SK-N-SH (cell line): ENCODE measurements at regions not wholly inside any gene's neighbourhood (a gene's known extent, or its start where the extent isn't known, plus 50 kb on each side); places are given as distances from the start of the nearest gene placed in this dataset.

ENCODE experiments used
- CTCF ChIA-PET: fragments of 300-600, 350-600 bp; formaldehyde crosslinking; extraction: SDS; loops from one replicate; lab custom pipeline; 2021; lab: Yijun Ruan, JAX
- POLR2A ChIA-PET: fragments of 350-600 bp; sonication (Branson Sonifier 250); formaldehyde crosslinking; extraction: SDS; loops from one replicate; lab custom pipeline; 2020; ENCODE audit warnings: antibody characterized with exemption, inconsistent platforms; lab: Yijun Ruan, JAX
- DNase-seq: peaks from one replicate; pipeline ENCODE4 v3.0.0; 2012
- H2AFZ ChIP-seq: fragments of 200-600 bp; sonication (generic); 2 replicates; pipeline ENCODE4 v1.8.1; 2016; ENCODE audit warnings: antibody characterized with exemption, mild to moderate bottlenecking, low read depth
- H3F3A ChIP-seq: fragments of 200-600 bp; sonication (generic); replicated peaks from 2 replicates; pipeline ENCODE3; 2016; ENCODE audit warnings: antibody characterized with exemption, mild to moderate bottlenecking; ENCODE audit not compliant: insufficient read depth
- H3K27ac ChIP-seq, 2 experiments: fragments of 200-500 bp in 1 of 2; fragments of 200-600 bp in 1 of 2; sonication (Bioruptor generic) in 1 of 2; sonication (generic), shearing (Covaris generic) in 1 of 2; 2 replicates each; pipeline versions ENCODE4 v1.5.1 to v1.6.1; 2014 to 2016; ENCODE audit warnings: low read depth in 2 of 2, inconsistent platforms in 1 of 2, low read length in 1 of 2, mild to moderate bottlenecking in 1 of 2, mixed read lengths in 1 of 2
- H3K27me3 ChIP-seq: fragments of 200-600 bp; sonication (generic), shearing (Covaris generic); 2 replicates; pipeline ENCODE4 v1.6.1; 2016; ENCODE audit warnings: mixed run types; ENCODE audit not compliant: insufficient read depth
- H3K36me3 ChIP-seq, 2 experiments: fragments of 200-500 bp in 1 of 2; fragments of 200-600 bp in 1 of 2; sonication (Bioruptor generic) in 1 of 2; sonication (generic) in 1 of 2; replicated peaks in 1 of 2; 2 replicates each; pipeline versions ENCODE3 to v1.5.1; 2014 to 2016; ENCODE audit warnings: low read length in 1 of 2, mild to moderate bottlenecking in 1 of 2; ENCODE audit not compliant: insufficient read depth in 2 of 2, control insufficient read depth in 1 of 2
- H3K4me1 ChIP-seq, 2 experiments: fragments of 200-500 bp in 1 of 2; fragments of 200-600 bp in 1 of 2; sonication (Bioruptor generic) in 1 of 2; sonication (generic), shearing (Covaris generic) in 1 of 2; 2 replicates each; pipeline versions ENCODE4 v1.5.1 to v1.6.1; 2014 to 2016; ENCODE audit warnings: low read depth in 1 of 2, low read length in 1 of 2, mixed run types in 1 of 2; ENCODE audit not compliant: insufficient read depth in 2 of 2, control insufficient read depth in 1 of 2
- H3K4me2 ChIP-seq: fragments of 200-600 bp; sonication (generic), shearing (Covaris generic); 2 replicates; pipeline ENCODE4 v1.6.1; 2017; ENCODE audit warnings: mixed run types
- H3K4me3 ChIP-seq, 2 experiments: fragments of 200-500 bp in 1 of 2; fragments of 200-600 bp in 1 of 2; sonication (Bioruptor generic) in 1 of 2; sonication (generic), shearing (Covaris generic) in 1 of 2; 2 replicates each; pipeline versions ENCODE4 v1.5.1 to v1.8.1; 2014 to 2016; ENCODE audit warnings: low read depth in 2 of 2, inconsistent platforms in 1 of 2, low read length in 1 of 2, mild to moderate bottlenecking in 1 of 2, mixed read lengths in 1 of 2, moderate library complexity in 1 of 2
- H3K79me2 ChIP-seq: fragments of 200-600 bp; sonication (generic); 2 replicates; pipeline ENCODE4 v1.8.1; 2017; ENCODE audit warnings: mild to moderate bottlenecking; ENCODE audit not compliant: insufficient read depth
- H3K9ac ChIP-seq: fragments of 200-600 bp; sonication (generic); 2 replicates; pipeline ENCODE4 v1.6.1; 2017; ENCODE audit warnings: mixed run types
- H3K9me2 ChIP-seq: fragments of 200-600 bp; sonication (generic); 2 replicates; pipeline ENCODE4 v1.6.1; 2017; ENCODE audit warnings: mixed run types
- H3K9me3 ChIP-seq: fragments of 200-600 bp; sonication (generic); 2 replicates; pipeline ENCODE4 v1.6.1; 2017; ENCODE audit warnings: mixed run types, mild to moderate bottlenecking, moderate library complexity
- H4K20me1 ChIP-seq: fragments of 200-600 bp; sonication (generic); 2 replicates; pipeline ENCODE4 v1.6.1; 2017; ENCODE audit warnings: mild to moderate bottlenecking, mixed run types; ENCODE audit not compliant: insufficient read depth
- CHD2 ChIP-seq: fragments of 150-350 bp; IDR thresholded peaks from 2 replicates; pipeline ENCODE4 v1.6.1; 2018; ENCODE audit warnings: low read length; ENCODE audit not compliant: partially characterized antibody
- EZH2phosphoT487 ChIP-seq: fragments of 200-600 bp; sonication (generic); IDR thresholded peaks from 2 replicates; pipeline ENCODE4 v1.6.1; 2017; ENCODE audit warnings: low read depth, mixed run types, mild to moderate bottlenecking, antibody characterized with exemption, moderate library complexity, borderline replicate concordance
- JUND ChIP-seq: IDR thresholded peaks from 2 replicates; pipeline ENCODE4 v1.4.0; 2012
- RAD21 ChIP-seq: IDR thresholded peaks from 2 replicates; pipeline ENCODE4 v1.6.1; 2012; ENCODE audit warnings: mild to moderate bottlenecking, low read length
- RFX5 ChIP-seq: IDR thresholded peaks from 2 replicates; pipeline ENCODE4 v1.6.1; 2012; ENCODE audit warnings: mild to moderate bottlenecking, improper control_type of control experiment, low read length
- SIN3A ChIP-seq: IDR thresholded peaks from 2 replicates; pipeline ENCODE4 v1.6.1; 2012; ENCODE audit warnings: low read depth, mild to moderate bottlenecking, low read length, moderate library complexity, borderline replicate concordance
- TAF1 ChIP-seq: IDR thresholded peaks from 2 replicates; pipeline ENCODE4 v1.6.1; 2012; ENCODE audit warnings: low read depth, mild to moderate bottlenecking, low read length, moderate library complexity, borderline replicate concordance
- WGBS: methylation state at CpG from one replicate; pipeline ENCODE4 v1.1.6; 2017; ENCODE audit warnings: low lambda C conversion rate; 5-methylcytosine and 5-hydroxymethylcytosine counted together
- TF ChIP-seq, protein P1 (sequence below): IDR thresholded peaks from 2 replicates; pipeline ENCODE4 v1.4.0; 2012; ENCODE audit warnings: low read depth, borderline replicate concordance
- TF ChIP-seq, protein P2 (sequence below): fragments of 150-350 bp; IDR thresholded peaks from 2 replicates; pipeline ENCODE4 v1.6.1; 2017; ENCODE audit warnings: antibody characterized with exemption, low read length, low read depth, borderline replicate concordance
- TF ChIP-seq, protein P3 (sequence below): fragments of 200-600 bp; sonication (generic); IDR thresholded peaks from 2 replicates; pipeline ENCODE4 v1.6.1; 2017; ENCODE audit warnings: antibody characterized with exemption, mild to moderate bottlenecking, moderate library complexity

- Histone ChIP-seq H3K9me3 (no peaks in the 10 kb centered on the region), H3K27ac (no peak overlapping the region), H3K79me2 (no peaks in the 10 kb centered on the region), H3K4me2 (no peak overlapping the region), H4K20me1 (no peaks in the 10 kb centered on the region), H3K9me2 (no peaks in the 10 kb centered on the region), H3K9ac (no peak overlapping the region), H3K36me3 (no peaks in the 10 kb centered on the region), H2AFZ (no peak overlapping the region), H3K4me1 (no peaks in the 10 kb centered on the region), H3K27me3 (no peaks in the 10 kb centered on the region), H3F3A (no peaks in the 10 kb centered on the region), H3K4me3 (no peak overlapping the region)
- ChIA-PET CTCF (no interaction called here), POLR2A (no interaction called here)
- no peak for TF ChIP-seq TAF1
- TF ChIP-seq, protein P1, sequence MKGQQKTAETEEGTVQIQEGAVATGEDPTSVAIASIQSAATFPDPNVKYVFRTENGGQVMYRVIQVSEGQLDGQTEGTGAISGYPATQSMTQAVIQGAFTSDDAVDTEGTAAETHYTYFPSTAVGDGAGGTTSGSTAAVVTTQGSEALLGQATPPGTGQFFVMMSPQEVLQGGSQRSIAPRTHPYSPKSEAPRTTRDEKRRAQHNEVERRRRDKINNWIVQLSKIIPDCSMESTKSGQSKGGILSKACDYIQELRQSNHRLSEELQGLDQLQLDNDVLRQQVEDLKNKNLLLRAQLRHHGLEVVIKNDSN: no peak
- TF ChIP-seq CHD2: no peak
- no peak for TF ChIP-seq EZH2phosphoT487
- no peak for TF ChIP-seq RFX5
- no peak for TF ChIP-seq RAD21
- TF ChIP-seq SIN3A: no peak
- TF ChIP-seq, protein P2, sequence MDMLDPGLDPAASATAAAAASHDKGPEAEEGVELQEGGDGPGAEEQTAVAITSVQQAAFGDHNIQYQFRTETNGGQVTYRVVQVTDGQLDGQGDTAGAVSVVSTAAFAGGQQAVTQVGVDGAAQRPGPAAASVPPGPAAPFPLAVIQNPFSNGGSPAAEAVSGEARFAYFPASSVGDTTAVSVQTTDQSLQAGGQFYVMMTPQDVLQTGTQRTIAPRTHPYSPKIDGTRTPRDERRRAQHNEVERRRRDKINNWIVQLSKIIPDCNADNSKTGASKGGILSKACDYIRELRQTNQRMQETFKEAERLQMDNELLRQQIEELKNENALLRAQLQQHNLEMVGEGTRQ: no peak
- WGBS: 41% methylated on average over 2 of the region's 2 CpGs
- no peak for DNase-seq
Observed at GRCh38 chr12:23217667-23218066, 592.7 kb downstream of the ETNK1 start.

DNA sequence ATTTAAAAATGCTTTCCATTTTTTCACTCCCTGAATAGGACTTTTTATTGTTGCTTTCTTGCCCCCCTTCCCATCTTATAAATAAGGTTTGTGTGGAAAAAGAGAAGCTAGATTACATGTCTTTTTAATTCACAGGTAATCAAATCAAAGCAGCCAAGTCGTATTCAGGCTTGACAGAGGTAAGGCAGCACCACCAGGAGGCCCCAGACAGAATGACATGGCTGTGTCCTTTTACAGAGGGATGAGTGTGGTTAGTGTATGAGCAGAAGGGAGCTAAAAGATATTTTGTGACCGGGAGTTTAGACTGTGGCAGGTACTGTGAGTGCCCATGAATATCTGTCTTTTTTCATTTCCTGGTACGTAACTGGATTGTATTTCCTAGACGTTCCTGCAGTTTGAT lies 596.1 kb downstream of the ETNK1 start:
- H3K9me3 ChIP-seq: no peaks in the 10 kb centered on the region
- no peaks in the 10 kb centered on the region for H3K27me3 ChIP-seq
- 41% methylated on average over 4 of the region's 4 CpGs for WGBS
- no peaks in the 10 kb centered on the region for H3K79me2 ChIP-seq
- H3K4me1 ChIP-seq: no peaks in the 10 kb centered on the region
- TF ChIP-seq RAD21: peak; percentile 45
- TF ChIP-seq, protein P1: no peak
- TF ChIP-seq, protein P3, sequence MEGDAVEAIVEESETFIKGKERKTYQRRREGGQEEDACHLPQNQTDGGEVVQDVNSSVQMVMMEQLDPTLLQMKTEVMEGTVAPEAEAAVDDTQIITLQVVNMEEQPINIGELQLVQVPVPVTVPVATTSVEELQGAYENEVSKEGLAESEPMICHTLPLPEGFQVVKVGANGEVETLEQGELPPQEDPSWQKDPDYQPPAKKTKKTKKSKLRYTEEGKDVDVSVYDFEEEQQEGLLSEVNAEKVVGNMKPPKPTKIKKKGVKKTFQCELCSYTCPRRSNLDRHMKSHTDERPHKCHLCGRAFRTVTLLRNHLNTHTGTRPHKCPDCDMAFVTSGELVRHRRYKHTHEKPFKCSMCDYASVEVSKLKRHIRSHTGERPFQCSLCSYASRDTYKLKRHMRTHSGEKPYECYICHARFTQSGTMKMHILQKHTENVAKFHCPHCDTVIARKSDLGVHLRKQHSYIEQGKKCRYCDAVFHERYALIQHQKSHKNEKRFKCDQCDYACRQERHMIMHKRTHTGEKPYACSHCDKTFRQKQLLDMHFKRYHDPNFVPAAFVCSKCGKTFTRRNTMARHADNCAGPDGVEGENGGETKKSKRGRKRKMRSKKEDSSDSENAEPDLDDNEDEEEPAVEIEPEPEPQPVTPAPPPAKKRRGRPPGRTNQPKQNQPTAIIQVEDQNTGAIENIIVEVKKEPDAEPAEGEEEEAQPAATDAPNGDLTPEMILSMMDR: peak; percentile 31
- no peak for TF ChIP-seq JUND
- TF ChIP-seq, all 33 proteins: peak for 2
- CTCF ChIA-PET: interaction anchor here (0.5 to 1.2 kb wide), 7 partner anchors 9 to 601 kb away, joined by 3 to 5 read pairs (median 3); no protein-coding TSS in a partner anchor
- Histone ChIP-seq H3K9ac (no peak overlapping the region), H3K36me3 (no peaks in the 10 kb centered on the region), H4K20me1 (no peaks in the 10 kb centered on the region), H3F3A (no peaks in the 10 kb centered on the region), H3K4me2 (no peak overlapping the region), H3K4me3 (no peak overlapping the region), H2AFZ (no peak overlapping the region), H3K9me2 (no peaks in the 10 kb centered on the region), H3K27ac (no peak overlapping the region)
- POLR2A ChIA-PET: no interaction called here
- DNase-seq: peak; percentile 9
